ENCODE measurements at regions not wholly inside any gene's neighbourhood (a gene's known extent, or its start where the extent isn't known, plus 50 kb on each side); places are given as distances from the start of the nearest gene placed in this dataset.

GRCh38 chr1:200252531-200252930, 157.3 kb downstream of the ZNF281 start:
- no peak for DNase-seq (ENCODE audit: low read depth in 2 of 2)

- no peak for DNase-seq (ENCODE audit: low read depth in 2 of 2)
Measured at GRCh38 chr1:200250469-200250868, 159.4 kb downstream of the ZNF281 start.

GRCh38 chr1:200248541-200248940, 161.3 kb downstream of the ZNF281 start:
- DNase-seq (ENCODE audit: low read depth in 2 of 2), result no peak

GRCh38 chr1:200247518-200247917, 162.3 kb downstream of the ZNF281 start:
- DNase-seq (ENCODE audit: low read depth in 2 of 2), result no peak

- DNase-seq (ENCODE audit: low read depth in 2 of 2), result no peak
Measured at GRCh38 chr1:200245473-200245872, 164.4 kb downstream of the ZNF281 start.

GRCh38 chr1:200243042-200243437, 166.8 kb downstream of the ZNF281 start:
- DNase-seq (ENCODE audit: low read depth in 2 of 2), result no peak

- DNase-seq (ENCODE audit: low read depth in 2 of 2), result no peak
Measured at GRCh38 chr1:200242110-200243041, 167.5 kb downstream of the ZNF281 start.

- no peak for DNase-seq (ENCODE audit: low read depth in 2 of 2)
Measured at GRCh38 chr1:200240656-200241055, 169.2 kb downstream of the ZNF281 start.

- no peak for DNase-seq (ENCODE audit: low read depth in 2 of 2)
Measured at GRCh38 chr1:200238311-200238710, 171.5 kb downstream of the ZNF281 start.

GRCh38 chr1:200237066-200237465, 172.8 kb downstream of the ZNF281 start:
- no peak for DNase-seq (ENCODE audit: low read depth in 2 of 2)

GRCh38 chr1:200234938-200235337, 174.9 kb downstream of the ZNF281 start:
- DNase-seq (ENCODE audit: low read depth in 2 of 2), result no peak

GRCh38 chr1:200233393-200233792, 176.4 kb downstream of the ZNF281 start:
- DNase-seq (ENCODE audit: low read depth in 2 of 2), result no peak

GRCh38 chr1:200231787-200232231, 178.0 kb downstream of the ZNF281 start:
- DNase-seq (ENCODE audit: low read depth in 2 of 2), result no peak

- DNase-seq (ENCODE audit: low read depth in 2 of 2), result no peak
Measured at GRCh38 chr1:200230671-200231070, 179.2 kb downstream of the ZNF281 start.

GRCh38 chr1:200228486-200228885, 181.3 kb downstream of the ZNF281 start:
- no peak for DNase-seq (ENCODE audit: low read depth in 2 of 2)

- no peak for DNase-seq (ENCODE audit: low read depth in 2 of 2)
Measured at GRCh38 chr1:200228081-200228480, 181.8 kb downstream of the ZNF281 start.
